KMS-11 (cell line): ENCODE measurements at regions not wholly inside any gene's neighbourhood (a gene's known extent, or its start where the extent isn't known, plus 50 kb on each side); places are given as distances from the start of the nearest gene placed in this dataset.
A peak's percentile ranks its signal among the peaks of the same experiment; 100 is the strongest.

ENCODE experiments used
- H2AFZ ChIP-seq: fragments of 200-600 bp; sonication (generic); 2 replicates; pipeline ENCODE4 v1.6.1; 2016; ENCODE audit warnings: antibody characterized with exemption, mixed run types, low read depth
- H3K27ac ChIP-seq: fragments of 200-600 bp; sonication (generic); 2 replicates; pipeline ENCODE4 v1.6.1; 2016; ENCODE audit warnings: mild to moderate bottlenecking, mixed run types
- H3K27me3 ChIP-seq: fragments of 200-600 bp; sonication (generic); 2 replicates; pipeline ENCODE4 v1.6.1; 2017; ENCODE audit warnings: mild to moderate bottlenecking, low read depth, mixed run types, moderate library complexity; ENCODE audit not compliant: insufficient read depth
- H3K36me3 ChIP-seq: fragments of 200-600 bp; sonication (generic); 2 replicates; pipeline ENCODE4 v1.6.1; 2017; ENCODE audit warnings: mild to moderate bottlenecking, mixed run types; ENCODE audit not compliant: insufficient read depth
- H3K4me1 ChIP-seq: fragments of 200-600 bp; sonication (generic); 2 replicates; pipeline ENCODE4 v1.6.1; 2016; ENCODE audit warnings: mild to moderate bottlenecking, low read depth, mixed run types; ENCODE audit not compliant: poor library complexity, severe bottlenecking
- H3K4me2 ChIP-seq: fragments of 200-600 bp; sonication (generic); 2 replicates; pipeline ENCODE4 v1.7.0; 2016; ENCODE audit warnings: mild to moderate bottlenecking, mixed run types
- H3K4me3 ChIP-seq: fragments of 200-600 bp; sonication (generic); IDR thresholded peaks from 2 replicates; pipeline ENCODE4 v1.6.1; 2017; ENCODE audit warnings: low read depth, low read length, mixed read lengths; ENCODE audit not compliant: insufficient read depth
- H3K79me2 ChIP-seq: fragments of 200-600 bp; sonication (generic); 2 replicates; pipeline ENCODE4 v1.6.1; 2016; ENCODE audit warnings: low read depth, mixed run types; ENCODE audit not compliant: insufficient read depth
- H3K9ac ChIP-seq: fragments of 200-600 bp; sonication (generic); 2 replicates; pipeline ENCODE4 v1.6.1; 2016; ENCODE audit warnings: mild to moderate bottlenecking, mixed run types
- H4K20me1 ChIP-seq: fragments of 200-600 bp; sonication (generic); 2 replicates; pipeline ENCODE4 v1.6.1; 2016; ENCODE audit warnings: mild to moderate bottlenecking, mixed run types; ENCODE audit not compliant: insufficient read depth
- TF ChIP-seq, protein P1 (sequence below): fragments of 200-600 bp; sonication (generic); conservative IDR thresholded peaks from 2 replicates; pipeline ENCODE4 v1.6.1; 2017; ENCODE audit warnings: low read depth, mild to moderate bottlenecking, antibody characterized with exemption, low read length, moderate library complexity, mixed read lengths

DNA sequence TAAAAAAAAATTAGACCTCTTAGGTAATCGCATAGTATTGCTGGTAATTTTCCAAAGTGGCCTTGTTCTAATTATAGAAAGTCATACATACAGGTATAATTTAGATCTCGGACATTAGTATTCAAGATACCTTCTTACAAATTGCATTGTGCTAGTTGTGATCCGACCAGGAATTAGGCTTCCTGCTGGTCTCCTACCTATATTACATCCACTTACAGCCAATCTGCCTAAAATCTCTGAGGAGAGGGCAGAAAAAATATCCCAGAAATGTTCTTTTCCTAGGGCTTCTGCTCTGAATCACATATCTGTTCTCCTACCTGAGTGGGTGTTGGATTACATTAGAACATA lies 314.7 kb upstream of the GULP1 start:
- Histone ChIP-seq H3K4me3 (no peak overlapping the region), H3K79me2 (no peaks in the 10 kb centered on the region), H4K20me1 (no peaks in the 10 kb centered on the region), H2AFZ (no peak overlapping the region), H3K27me3 (no peaks in the 10 kb centered on the region), H3K27ac (no peak overlapping the region), H3K9ac (no peak overlapping the region), H3K4me1 (peaks cover 14% of the 10 kb centered on the region), H3K36me3 (no peaks in the 10 kb centered on the region), H3K4me2 (no peak overlapping the region)
- TF ChIP-seq, protein P1, sequence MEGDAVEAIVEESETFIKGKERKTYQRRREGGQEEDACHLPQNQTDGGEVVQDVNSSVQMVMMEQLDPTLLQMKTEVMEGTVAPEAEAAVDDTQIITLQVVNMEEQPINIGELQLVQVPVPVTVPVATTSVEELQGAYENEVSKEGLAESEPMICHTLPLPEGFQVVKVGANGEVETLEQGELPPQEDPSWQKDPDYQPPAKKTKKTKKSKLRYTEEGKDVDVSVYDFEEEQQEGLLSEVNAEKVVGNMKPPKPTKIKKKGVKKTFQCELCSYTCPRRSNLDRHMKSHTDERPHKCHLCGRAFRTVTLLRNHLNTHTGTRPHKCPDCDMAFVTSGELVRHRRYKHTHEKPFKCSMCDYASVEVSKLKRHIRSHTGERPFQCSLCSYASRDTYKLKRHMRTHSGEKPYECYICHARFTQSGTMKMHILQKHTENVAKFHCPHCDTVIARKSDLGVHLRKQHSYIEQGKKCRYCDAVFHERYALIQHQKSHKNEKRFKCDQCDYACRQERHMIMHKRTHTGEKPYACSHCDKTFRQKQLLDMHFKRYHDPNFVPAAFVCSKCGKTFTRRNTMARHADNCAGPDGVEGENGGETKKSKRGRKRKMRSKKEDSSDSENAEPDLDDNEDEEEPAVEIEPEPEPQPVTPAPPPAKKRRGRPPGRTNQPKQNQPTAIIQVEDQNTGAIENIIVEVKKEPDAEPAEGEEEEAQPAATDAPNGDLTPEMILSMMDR = no peak

DNA sequence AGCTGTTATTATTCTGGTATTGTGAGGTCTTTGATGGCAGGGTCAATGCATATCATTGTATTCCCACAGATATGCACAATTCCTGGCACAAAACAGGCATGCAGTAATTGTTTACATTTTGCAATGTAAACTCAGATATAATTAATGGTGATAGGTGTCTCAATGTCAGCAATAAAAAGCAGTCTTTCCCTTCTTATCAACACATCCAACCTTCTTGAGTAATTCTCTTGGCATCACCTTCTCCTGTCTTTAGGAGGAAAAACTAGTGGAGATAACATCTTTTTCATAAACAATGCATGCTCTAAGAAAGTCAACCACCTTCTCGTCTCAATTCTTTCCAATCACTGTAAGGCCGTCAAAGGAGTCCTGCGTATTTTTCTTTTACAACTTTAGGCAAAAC lies 313.3 kb upstream of the GULP1 start:
- Histone ChIP-seq H3K9ac (no peak overlapping the region), H3K36me3 (no peaks in the 10 kb centered on the region)

DNA sequence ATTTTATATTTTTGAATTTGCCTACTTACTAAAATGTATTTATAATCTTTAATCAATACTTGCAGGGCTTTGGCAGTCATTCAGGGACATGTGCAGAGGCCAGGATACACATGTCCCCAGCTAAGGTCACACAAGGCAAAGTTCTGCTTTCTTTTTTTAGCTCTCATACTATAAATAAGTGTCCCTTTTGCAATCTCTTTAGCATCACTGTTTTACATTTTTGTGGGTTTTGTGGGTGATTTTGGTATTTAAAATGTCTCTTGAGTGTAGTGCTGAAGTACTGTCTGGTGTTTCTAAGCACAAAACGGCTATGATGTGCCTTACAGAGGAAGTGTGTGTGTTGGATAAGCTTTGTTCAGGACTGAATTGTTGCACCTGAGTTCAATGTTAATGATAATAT lies 309.0 kb upstream of the GULP1 start:
- Histone ChIP-seq H3K79me2 (no peaks in the 10 kb centered on the region), H3K4me1 (peaks cover 71% of the 10 kb centered on the region), H3K9ac (0 out of 2 replicates have a peak overlapping the region, but pooled peaks have one; percentile 4), H2AFZ (peak overlapping the region; percentile 5; the same call in 1 of the 2 replicates), H3K4me2 (peak overlapping the region; percentile 55), H3K4me3 (no peak overlapping the region), H4K20me1 (no peaks in the 10 kb centered on the region), H3K27ac (peak overlapping the region; percentile 51), H3K36me3 (no peaks in the 10 kb centered on the region), H3K27me3 (no peaks in the 10 kb centered on the region)
- TF ChIP-seq, protein P1 = no peak

More for the DNA sequence above, 313.3 kb upstream of the GULP1 start:
- Histone ChIP-seq H3K27ac (no peak overlapping the region), H4K20me1 (no peaks in the 10 kb centered on the region), H3K4me1 (peaks cover 28% of the 10 kb centered on the region), H3K79me2 (no peaks in the 10 kb centered on the region), H3K4me2 (no peak overlapping the region), H3K27me3 (no peaks in the 10 kb centered on the region), H3K4me3 (no peak overlapping the region), H2AFZ (no peak overlapping the region)
- TF ChIP-seq, protein P1 = no peak

DNA sequence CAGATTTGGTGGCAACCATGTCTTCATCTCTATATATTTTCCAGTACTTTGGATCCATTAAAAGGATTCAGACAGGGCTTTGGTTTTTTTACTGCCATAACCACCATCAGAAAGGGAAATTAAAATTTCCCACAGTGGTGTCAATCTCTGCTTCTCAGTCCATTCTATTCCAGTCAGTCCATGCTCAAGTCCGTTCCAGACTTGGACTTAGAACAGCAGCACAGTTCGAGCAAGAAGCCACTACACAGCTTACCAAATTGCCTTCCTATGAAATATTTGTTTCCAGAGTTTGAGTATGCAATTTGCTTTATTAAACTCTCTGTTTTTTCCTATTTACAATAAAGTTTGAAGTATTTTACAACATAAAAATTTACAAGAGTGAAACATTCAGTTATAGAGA lies 306.5 kb upstream of the GULP1 start:
- Histone ChIP-seq H3K27ac (peak overlapping the region; percentile 64), H3K4me1 (peaks cover 80% of the 10 kb centered on the region), H3K4me2 (peak overlapping the region; percentile 74)

More for the DNA sequence above, 306.5 kb upstream of the GULP1 start:
- Histone ChIP-seq H3K27me3 (no peaks in the 10 kb centered on the region), H4K20me1 (no peaks in the 10 kb centered on the region), H2AFZ (peak overlapping the region; percentile 76; the same call in 1 of the 2 replicates), H3K79me2 (no peaks in the 10 kb centered on the region), H3K4me3 (no peak overlapping the region), H3K9ac (no peak overlapping the region), H3K36me3 (no peaks in the 10 kb centered on the region)
- TF ChIP-seq, protein P1 = no peak
